ENCODE measurements at regions not wholly inside any gene's neighbourhood (a gene's known extent, or its start where the extent isn't known, plus 50 kb on each side); places are given as distances from the start of the nearest gene placed in this dataset.

- TF ChIP-seq EZH2phosphoT487 (conservative IDR thresholded peaks at IDR 0.05; ENCODE audit: low read length) (no peak), CTCF (IDR thresholded peaks at IDR 0.05; ENCODE audit: insufficient read depth, low read length, poor library complexity, severe bottlenecking) (no peak)
- Histone ChIP-seq H3K4me2 (ENCODE audit: low read depth, low read length, poor library complexity, severe bottlenecking) (no peak overlapping the region), H4K20me1 (ENCODE audit: low read depth, low read length) (no peaks in the 10 kb centered on the region), H3K27ac (ENCODE audit: low read depth, low read length) (no peak overlapping the region), H3K36me3 (ENCODE audit: low read length) (no peaks in the 10 kb centered on the region), H3K79me2 (ENCODE audit: insufficient read depth, low read length) (no peaks in the 10 kb centered on the region), H3F3A (ENCODE audit: insufficient read depth) (no peaks in the 10 kb centered on the region), H3K4me3 (ENCODE audit: insufficient read depth, low read length, poor library complexity, severe bottlenecking) (no peak overlapping the region), H3K9ac (ENCODE audit: low read length) (no peak overlapping the region), H3K9me2 (replicated peaks; ENCODE audit: insufficient read depth, low read length) (no peaks in the 10 kb centered on the region), H3K9me3 (ENCODE audit: insufficient read depth, low read length) (no peaks in the 10 kb centered on the region), H3K27me3 (ENCODE audit: low read length) (no peaks in the 10 kb centered on the region), H2AFZ (ENCODE audit: low read depth, low read length, severe bottlenecking) (no peak overlapping the region)
Measured at GRCh38 chr20:6467562-6467961, 299.9 kb upstream of the BMP2 start.

- Histone ChIP-seq H3K27me3 (ENCODE audit: low read length) (no peaks in the 10 kb centered on the region), H3K36me3 (ENCODE audit: low read length) (no peaks in the 10 kb centered on the region), H3K9me2 (replicated peaks; ENCODE audit: insufficient read depth, low read length) (no peaks in the 10 kb centered on the region), H2AFZ (ENCODE audit: low read depth, low read length, severe bottlenecking) (no peak overlapping the region), H3K79me2 (ENCODE audit: insufficient read depth, low read length) (no peaks in the 10 kb centered on the region), H3K4me3 (ENCODE audit: insufficient read depth, low read length, poor library complexity, severe bottlenecking) (no peak overlapping the region), H3F3A (ENCODE audit: insufficient read depth) (no peaks in the 10 kb centered on the region), H3K27ac (ENCODE audit: low read depth, low read length) (no peak overlapping the region), H3K9me3 (ENCODE audit: insufficient read depth, low read length) (no peaks in the 10 kb centered on the region), H3K4me2 (ENCODE audit: low read depth, low read length, poor library complexity, severe bottlenecking) (no peak overlapping the region), H4K20me1 (ENCODE audit: low read depth, low read length) (no peaks in the 10 kb centered on the region), H3K9ac (ENCODE audit: low read length) (no peak overlapping the region)
- TF ChIP-seq EZH2phosphoT487 (conservative IDR thresholded peaks at IDR 0.05; ENCODE audit: low read length) (no peak), CTCF (IDR thresholded peaks at IDR 0.05; ENCODE audit: insufficient read depth, low read length, poor library complexity, severe bottlenecking) (no peak)
Measured at GRCh38 chr20:6466075-6466810, 301.2 kb upstream of the BMP2 start.

GRCh38 chr20:6450841-6451240 is 316.6 kb upstream of the BMP2 start:
- Histone ChIP-seq H3F3A (ENCODE audit: insufficient read depth) (no peaks in the 10 kb centered on the region), H3K9me3 (ENCODE audit: insufficient read depth, low read length) (no peaks in the 10 kb centered on the region), H3K9ac (ENCODE audit: low read length) (no peak overlapping the region), H3K4me3 (ENCODE audit: insufficient read depth, low read length, poor library complexity, severe bottlenecking) (no peak overlapping the region), H4K20me1 (ENCODE audit: low read depth, low read length) (no peaks in the 10 kb centered on the region), H2AFZ (ENCODE audit: low read depth, low read length, severe bottlenecking) (no peak overlapping the region), H3K27ac (ENCODE audit: low read depth, low read length) (no peak overlapping the region), H3K9me2 (replicated peaks; ENCODE audit: insufficient read depth, low read length) (no peaks in the 10 kb centered on the region), H3K36me3 (ENCODE audit: low read length) (no peaks in the 10 kb centered on the region), H3K27me3 (ENCODE audit: low read length) (no peaks in the 10 kb centered on the region), H3K4me2 (ENCODE audit: low read depth, low read length, poor library complexity, severe bottlenecking) (no peak overlapping the region), H3K79me2 (ENCODE audit: insufficient read depth, low read length) (no peaks in the 10 kb centered on the region)
- no peak for TF ChIP-seq EZH2phosphoT487 (conservative IDR thresholded peaks at IDR 0.05; ENCODE audit: low read length)
- no peak for TF ChIP-seq CTCF (IDR thresholded peaks at IDR 0.05; ENCODE audit: insufficient read depth, low read length, poor library complexity, severe bottlenecking)

Data from SU-DHL-6 (cell line).